Neural cell (in vitro differentiated cells): ENCODE measurements at regions not wholly inside any gene's neighbourhood (a gene's known extent, or its start where the extent isn't known, plus 50 kb on each side); places are given as distances from the start of the nearest gene placed in this dataset.

Experiments
- POLR2AphosphoS5 ChIP-seq: IDR thresholded peaks from 2 replicates; pipeline ENCODE4 v1.6.1; 2012
- TF ChIP-seq, protein P1 (sequence below): IDR thresholded peaks from 2 replicates; pipeline ENCODE4 v1.6.1; 2012; ENCODE audit warnings: borderline replicate concordance

- TF ChIP-seq POLR2AphosphoS5 = no peak
- TF ChIP-seq, protein P1, sequence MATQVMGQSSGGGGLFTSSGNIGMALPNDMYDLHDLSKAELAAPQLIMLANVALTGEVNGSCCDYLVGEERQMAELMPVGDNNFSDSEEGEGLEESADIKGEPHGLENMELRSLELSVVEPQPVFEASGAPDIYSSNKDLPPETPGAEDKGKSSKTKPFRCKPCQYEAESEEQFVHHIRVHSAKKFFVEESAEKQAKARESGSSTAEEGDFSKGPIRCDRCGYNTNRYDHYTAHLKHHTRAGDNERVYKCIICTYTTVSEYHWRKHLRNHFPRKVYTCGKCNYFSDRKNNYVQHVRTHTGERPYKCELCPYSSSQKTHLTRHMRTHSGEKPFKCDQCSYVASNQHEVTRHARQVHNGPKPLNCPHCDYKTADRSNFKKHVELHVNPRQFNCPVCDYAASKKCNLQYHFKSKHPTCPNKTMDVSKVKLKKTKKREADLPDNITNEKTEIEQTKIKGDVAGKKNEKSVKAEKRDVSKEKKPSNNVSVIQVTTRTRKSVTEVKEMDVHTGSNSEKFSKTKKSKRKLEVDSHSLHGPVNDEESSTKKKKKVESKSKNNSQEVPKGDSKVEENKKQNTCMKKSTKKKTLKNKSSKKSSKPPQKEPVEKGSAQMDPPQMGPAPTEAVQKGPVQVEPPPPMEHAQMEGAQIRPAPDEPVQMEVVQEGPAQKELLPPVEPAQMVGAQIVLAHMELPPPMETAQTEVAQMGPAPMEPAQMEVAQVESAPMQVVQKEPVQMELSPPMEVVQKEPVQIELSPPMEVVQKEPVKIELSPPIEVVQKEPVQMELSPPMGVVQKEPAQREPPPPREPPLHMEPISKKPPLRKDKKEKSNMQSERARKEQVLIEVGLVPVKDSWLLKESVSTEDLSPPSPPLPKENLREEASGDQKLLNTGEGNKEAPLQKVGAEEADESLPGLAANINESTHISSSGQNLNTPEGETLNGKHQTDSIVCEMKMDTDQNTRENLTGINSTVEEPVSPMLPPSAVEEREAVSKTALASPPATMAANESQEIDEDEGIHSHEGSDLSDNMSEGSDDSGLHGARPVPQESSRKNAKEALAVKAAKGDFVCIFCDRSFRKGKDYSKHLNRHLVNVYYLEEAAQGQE = no peak
These were observed 83.7 kb upstream of the KAZN start for GRCh38 chr1:14514739-14515138.
